Thyroid gland (tissue), 4 donors: ENCODE measurements at regions not wholly inside any gene's neighbourhood (a gene's known extent, or its start where the extent isn't known, plus 50 kb on each side); places are given as distances from the start of the nearest gene placed in this dataset.

ENCODE experiments used
- CTCF ChIP-seq, 6 experiments: fragments of 200-600 bp in 3 of 6; fragments of 450-650 bp in 3 of 6; sonication (generic) in 3 of 6; IDR thresholded peaks; one replicate each; pipeline ENCODE4 v1.5.1; 2016 to 2019; ENCODE audit warnings: antibody characterized with exemption in 6 of 6, mild to moderate bottlenecking in 2 of 6, inconsistent platforms in 1 of 6, moderate library complexity in 1 of 6
- POLR2A ChIP-seq, 2 donors: fragments of 450-650 bp; IDR thresholded peaks; one replicate each; pipeline ENCODE4 v1.6.1; 2017; ENCODE audit warnings: antibody characterized with exemption in 2 of 2, mild to moderate bottlenecking in 2 of 2, moderate library complexity in 1 of 2

DNA sequence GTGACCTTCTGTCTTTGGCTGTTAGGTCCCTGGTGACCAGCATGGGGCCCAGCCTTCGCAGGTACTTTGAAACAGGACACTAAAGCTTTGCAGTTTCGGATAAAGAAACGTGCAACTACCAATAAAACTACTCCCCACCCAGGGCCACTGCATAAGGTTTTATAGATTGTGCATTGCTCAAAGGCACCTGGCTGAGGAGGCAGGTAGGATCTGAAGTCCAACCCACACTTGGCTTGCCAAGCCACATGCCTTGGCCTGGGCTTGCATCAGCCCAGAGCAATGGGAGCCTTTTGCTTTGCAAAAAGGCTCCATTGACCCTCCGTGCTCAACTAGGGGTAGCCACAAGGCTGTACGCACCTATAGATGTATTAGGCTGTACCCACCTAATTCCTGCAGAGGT is 84.4 kb upstream of the SYT6 start:
- TF ChIP-seq CTCF (IDR thresholded peaks at IDR 0.05), result no peak
- TF ChIP-seq POLR2A (IDR thresholded peaks at IDR 0.05), result no peak
